HT-29 (cell line): ENCODE measurements at regions not wholly inside any gene's neighbourhood (a gene's known extent, or its start where the extent isn't known, plus 50 kb on each side); places are given as distances from the start of the nearest gene placed in this dataset.

Experiments used
- DNase-seq: peaks from one replicate; pipeline ENCODE4 v3.0.0-alpha.2; 2015; ENCODE audit warnings: low spot score

- no peak for DNase-seq
Observed at GRCh38 chr9:80382211-80382891, 810.6 kb downstream of the TLE4 start.

GRCh38 chr9:80380301-80380700 lies 808.5 kb downstream of the TLE4 start:
- no peak for DNase-seq

- no peak for DNase-seq
Observed at GRCh38 chr9:80378669-80379293, 807.0 kb downstream of the TLE4 start.

GRCh38 chr9:80376180-80376579 lies 804.4 kb downstream of the TLE4 start:
- DNase-seq: no peak

GRCh38 chr9:80375477-80375876 lies 803.7 kb downstream of the TLE4 start:
- no peak for DNase-seq

- DNase-seq: no peak
Observed at GRCh38 chr9:80369641-80370040, 797.9 kb downstream of the TLE4 start.

GRCh38 chr9:80366626-80367025 lies 794.9 kb downstream of the TLE4 start:
- DNase-seq: no peak

- DNase-seq: no peak
Observed at GRCh38 chr9:80359941-80360881, 788.4 kb downstream of the TLE4 start.

GRCh38 chr9:80359291-80359690 lies 787.5 kb downstream of the TLE4 start:
- no peak for DNase-seq

GRCh38 chr9:80352967-80353366 lies 781.2 kb downstream of the TLE4 start:
- no peak for DNase-seq

GRCh38 chr9:80351612-80352011 lies 779.8 kb downstream of the TLE4 start:
- DNase-seq: no peak

- DNase-seq: no peak
Observed at GRCh38 chr9:80326105-80326504, 754.3 kb downstream of the TLE4 start.

GRCh38 chr9:80320916-80321315 lies 749.2 kb downstream of the TLE4 start:
- DNase-seq: no peak

GRCh38 chr9:80320480-80320879 lies 748.7 kb downstream of the TLE4 start:
- no peak for DNase-seq

GRCh38 chr9:80305136-80305535 lies 733.4 kb downstream of the TLE4 start:
- no peak for DNase-seq

- DNase-seq: no peak
Observed at GRCh38 chr9:80294955-80295354, 723.2 kb downstream of the TLE4 start.

- no peak for DNase-seq
Observed at GRCh38 chr9:80294318-80294717, 722.6 kb downstream of the TLE4 start.

- no peak for DNase-seq
Observed at GRCh38 chr9:80292231-80292630, 720.5 kb downstream of the TLE4 start.

GRCh38 chr9:80285326-80285725 lies 713.6 kb downstream of the TLE4 start:
- peak; percentile 13 for DNase-seq

- no peak for DNase-seq
Observed at GRCh38 chr9:80282766-80283165, 711.0 kb downstream of the TLE4 start.

- no peak for DNase-seq
Observed at GRCh38 chr9:80259079-80259478, 687.3 kb downstream of the TLE4 start.

- no peak for DNase-seq
Observed at GRCh38 chr9:80251778-80252177, 680.0 kb downstream of the TLE4 start.
